HG03097 (cell line): ENCODE measurements at regions not wholly inside any gene's neighbourhood (a gene's known extent, or its start where the extent isn't known, plus 50 kb on each side); places are given as distances from the start of the nearest gene placed in this dataset.

Experiments used
- ATAC-seq: cut with Tn5 transposase; IDR thresholded peaks from one replicate; pipeline ENCODE4 v1.9.1; 2021; ENCODE audit not compliant: unreplicated experiment, low FRiP score

DNA sequence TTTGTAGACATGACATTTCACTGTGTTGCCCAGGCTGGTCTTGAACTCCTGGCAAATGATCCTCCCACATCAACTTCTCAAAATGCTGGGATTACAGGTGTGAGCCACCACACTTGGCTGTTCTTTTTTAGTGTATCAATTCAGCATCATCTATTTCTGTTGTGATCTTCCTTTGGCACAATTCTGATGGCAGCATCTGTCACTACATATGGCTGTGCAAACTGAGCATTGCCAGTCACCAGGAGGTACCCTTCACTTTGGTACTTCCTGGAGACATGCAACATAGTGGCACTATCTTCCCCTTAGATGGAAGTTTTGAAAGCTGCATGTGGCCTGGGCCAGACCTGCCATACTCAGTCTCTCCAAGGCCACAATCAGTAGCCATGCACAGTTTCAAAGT, 467.1 kb upstream of the TMPO start:
- ATAC-seq, result no peak

GRCh38 chr12:98053202-98053601, 462.2 kb upstream of the TMPO start:
- no peak for ATAC-seq

DNA sequence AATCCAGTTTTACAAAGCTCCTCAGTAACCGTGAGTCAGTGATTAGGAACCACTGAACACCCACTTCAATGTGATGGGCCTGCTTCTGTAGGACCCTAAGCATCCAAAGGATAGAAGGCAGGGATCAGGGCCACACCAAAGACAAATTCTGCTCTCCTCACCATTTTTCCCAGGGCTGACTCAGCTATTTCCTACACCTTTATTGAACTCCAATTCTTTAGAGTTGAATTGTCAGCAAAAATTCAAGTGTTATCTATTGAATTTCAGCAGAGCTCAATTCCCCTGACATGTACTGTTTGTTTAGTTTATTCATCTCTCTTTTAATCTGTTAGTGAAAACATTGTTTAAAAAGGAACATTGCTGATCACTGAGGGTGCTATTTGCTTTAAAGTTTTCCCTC, 457.7 kb upstream of the TMPO start:
- no peak for ATAC-seq

DNA sequence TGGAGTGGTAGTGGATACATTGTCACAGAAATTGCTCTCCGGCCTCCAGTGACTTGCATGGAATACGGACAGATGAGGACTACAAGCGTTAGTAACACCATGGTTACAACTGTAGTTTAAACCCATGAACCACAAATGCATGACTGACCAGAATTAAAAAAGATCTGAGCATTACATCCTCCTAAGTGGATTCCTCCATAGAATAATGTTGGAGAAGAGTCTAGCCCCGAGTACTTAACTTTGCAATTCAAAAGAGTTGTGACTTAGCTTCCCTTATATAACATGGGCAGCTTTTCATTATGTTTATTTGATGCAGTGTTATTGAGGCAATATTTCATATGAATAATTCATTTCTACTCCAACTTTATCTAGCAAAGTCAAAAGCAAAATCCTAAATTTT, 457.2 kb upstream of the TMPO start:
- no peak for ATAC-seq

- ATAC-seq, result no peak
These were observed 456.6 kb upstream of the TMPO start for GRCh38 chr12:98058838-98059237.

DNA sequence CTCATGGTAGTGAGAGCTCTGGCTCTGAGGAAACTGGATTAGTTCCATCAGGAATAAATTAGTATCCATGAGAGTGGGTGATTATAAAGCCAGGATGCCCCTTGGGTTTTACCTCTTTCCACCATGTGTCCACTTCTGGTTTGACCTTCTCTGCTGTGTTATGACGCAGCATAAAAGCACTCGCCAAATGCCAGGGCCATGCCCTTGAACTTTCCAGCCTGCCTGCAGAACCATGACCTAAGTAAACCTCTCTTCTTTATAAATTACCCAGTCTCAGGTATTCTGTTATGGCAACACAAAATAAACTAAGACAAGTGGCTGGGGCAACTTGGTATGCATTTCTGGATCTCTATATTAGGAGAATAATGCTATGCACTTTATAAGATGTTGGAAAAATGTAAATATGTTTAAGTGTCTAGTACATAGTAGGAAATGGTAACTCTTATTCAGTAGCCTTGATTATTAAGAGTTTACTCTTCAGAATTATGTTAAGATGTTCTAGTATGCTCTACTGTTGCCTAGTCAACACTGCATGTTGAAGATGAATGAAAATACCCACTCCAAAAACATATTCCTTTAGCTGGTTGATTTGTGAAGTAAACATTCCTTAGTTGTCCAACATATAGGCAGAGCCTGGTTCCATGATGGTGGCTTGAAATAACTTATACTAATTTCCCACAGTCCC, 455.6 kb upstream of the TMPO start:
- no peak for ATAC-seq

GRCh38 chr12:98060411-98060810, 455.0 kb upstream of the TMPO start:
- no peak for ATAC-seq

DNA sequence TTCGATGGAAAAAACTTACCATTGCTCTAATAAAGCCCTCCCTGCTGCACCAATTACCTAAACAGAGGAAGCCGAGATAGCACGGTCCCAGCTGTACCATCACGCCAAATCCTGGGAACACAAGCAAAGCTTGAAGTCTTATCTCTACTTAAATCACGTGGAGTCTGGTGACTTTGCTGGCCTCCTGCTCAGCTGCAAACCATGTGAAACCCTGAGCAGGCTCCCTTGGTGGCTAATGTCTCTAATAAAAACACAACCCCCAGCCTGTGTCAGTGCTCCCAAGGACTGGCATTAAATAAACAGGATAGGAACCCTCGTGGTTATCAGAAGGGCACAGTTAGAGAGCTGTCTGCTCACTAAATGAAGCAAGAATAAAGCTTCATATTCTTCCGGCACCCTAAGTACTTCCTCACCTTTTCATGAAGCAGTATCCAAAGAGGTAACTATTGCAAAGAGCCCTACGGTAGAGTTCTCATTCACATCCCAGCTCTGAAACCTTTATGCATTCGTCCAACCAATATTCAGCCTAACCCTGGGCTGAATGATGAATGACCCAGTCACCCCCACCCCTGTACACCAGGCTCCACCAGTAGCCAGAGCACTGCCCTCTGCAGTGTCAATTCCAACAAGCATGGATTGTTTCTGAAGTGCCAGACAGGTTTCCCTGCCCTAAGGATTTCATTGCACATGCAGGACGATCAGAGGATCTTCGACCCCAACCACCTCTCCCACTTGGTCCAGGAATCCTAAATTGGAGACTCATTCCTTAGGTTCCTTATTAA, 452.7 kb upstream of the TMPO start:
- no peak for ATAC-seq

- no peak for ATAC-seq
These were observed 450.9 kb upstream of the TMPO start for GRCh38 chr12:98064501-98064900.

DNA sequence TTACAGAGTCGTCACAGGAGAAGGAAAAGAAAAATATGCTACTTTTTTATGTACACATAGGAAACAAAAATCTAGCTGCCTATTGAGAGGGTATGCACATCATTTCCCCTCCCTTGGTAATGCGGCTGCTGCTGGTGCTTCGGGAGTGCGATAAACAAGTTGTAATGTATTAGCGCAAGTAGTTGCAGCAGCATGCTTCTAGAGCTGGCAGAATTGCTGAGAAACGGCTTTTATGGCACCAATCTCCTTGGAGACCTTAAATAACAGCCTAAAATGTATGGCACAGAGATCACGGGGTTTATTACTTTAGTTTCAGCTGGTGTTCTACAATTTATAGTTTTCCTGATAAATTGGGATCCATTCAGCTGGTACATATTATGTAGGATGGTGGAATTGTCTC, 447.6 kb upstream of the TMPO start:
- no peak for ATAC-seq

GRCh38 chr12:98073610-98074009, 441.8 kb upstream of the TMPO start:
- ATAC-seq, result no peak

DNA sequence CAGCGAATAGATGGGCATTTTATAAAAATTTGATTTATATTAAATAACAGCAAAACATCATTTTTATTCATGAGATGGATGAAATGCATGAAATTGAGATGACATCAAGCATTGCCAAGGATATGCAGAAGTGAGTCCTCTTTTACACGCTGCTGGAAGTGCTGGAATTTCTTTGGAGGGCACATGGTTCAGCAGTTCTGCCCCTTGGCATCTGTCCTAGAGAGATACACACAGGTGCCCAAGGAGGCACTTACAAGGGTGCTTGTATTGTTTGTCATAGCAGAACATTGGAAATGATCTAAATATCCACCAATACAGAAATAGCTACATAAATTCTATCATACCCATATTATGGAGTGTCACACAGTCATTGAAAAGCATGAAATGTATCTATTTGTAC, 441.1 kb upstream of the TMPO start:
- ATAC-seq, result no peak

DNA sequence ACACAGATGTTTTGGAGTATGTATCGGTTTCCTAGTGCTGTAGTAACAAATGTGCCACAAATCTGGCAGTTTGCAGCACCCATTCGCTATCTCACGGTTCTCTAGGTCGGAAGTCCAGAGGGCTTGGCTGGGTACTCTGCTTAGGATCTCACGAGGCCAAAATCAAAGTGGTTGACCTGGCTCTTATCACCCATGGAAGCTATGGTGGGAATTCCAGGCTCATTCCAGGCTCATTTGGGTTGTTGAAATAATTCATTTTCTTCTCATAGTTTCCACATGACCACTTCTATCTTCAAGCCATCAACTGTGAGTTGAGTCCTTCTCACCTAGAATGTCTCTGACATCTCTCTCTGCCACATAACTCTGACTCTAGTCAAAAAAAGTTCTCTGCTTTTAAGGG, 431.0 kb upstream of the TMPO start:
- ATAC-seq, result no peak

GRCh38 chr12:98085046-98085755, 430.2 kb upstream of the TMPO start:
- ATAC-seq, result no peak

GRCh38 chr12:98090731-98091130, 424.7 kb upstream of the TMPO start:
- ATAC-seq, result no peak

DNA sequence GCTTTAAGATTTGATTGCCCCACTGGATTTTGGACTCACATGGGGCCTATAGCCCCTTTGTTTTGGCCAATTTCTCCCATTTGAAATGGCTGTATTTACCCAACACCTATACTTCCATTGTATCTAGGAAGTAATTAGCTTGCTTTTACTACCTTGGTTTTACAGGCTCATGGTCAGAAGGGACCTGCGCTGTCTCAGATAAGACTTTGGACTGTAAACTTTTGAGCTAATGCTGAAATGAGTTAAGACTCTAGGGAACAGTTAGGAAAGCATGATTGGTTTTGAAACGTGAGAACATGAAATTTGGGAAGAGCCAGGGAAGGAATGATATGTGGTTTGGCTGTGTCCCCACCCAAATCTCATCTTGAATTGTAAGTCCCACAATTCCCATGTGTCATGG, 419.0 kb upstream of the TMPO start:
- no peak for ATAC-seq

GRCh38 chr12:98106031-98106683, 409.2 kb upstream of the TMPO start:
- no peak for ATAC-seq

- no peak for ATAC-seq
These were observed 406.1 kb upstream of the TMPO start for GRCh38 chr12:98109266-98109665.

GRCh38 chr12:98110536-98110935, 404.9 kb upstream of the TMPO start:
- no peak for ATAC-seq

DNA sequence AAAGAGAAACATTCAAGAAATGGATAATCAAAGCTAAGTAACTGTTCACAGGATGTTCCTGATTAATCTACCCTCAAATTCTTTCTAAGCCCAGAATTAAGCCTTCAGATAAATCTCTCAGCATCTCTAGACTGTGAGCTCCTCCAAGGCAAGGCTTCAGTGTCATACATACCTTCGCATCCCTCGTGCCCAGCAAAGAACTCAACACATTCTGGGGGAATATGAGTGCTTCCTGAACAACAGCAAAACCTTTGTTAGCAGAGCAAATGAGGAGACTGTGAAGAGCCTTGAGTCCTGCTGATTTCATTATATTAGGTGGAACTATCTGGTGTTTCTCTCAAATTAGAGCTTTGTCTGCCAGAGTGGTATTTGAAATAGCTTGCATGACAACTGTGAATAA, 401.8 kb upstream of the TMPO start:
- ATAC-seq, result no peak

- ATAC-seq, result no peak
These were observed 393.4 kb upstream of the TMPO start for GRCh38 chr12:98121963-98122362.
